ENCODE measurements at regions not wholly inside any gene's neighbourhood (a gene's known extent, or its start where the extent isn't known, plus 50 kb on each side); places are given as distances from the start of the nearest gene placed in this dataset.

GRCh38 chr6:158259136-158259535 lies 53.1 kb upstream of the TULP4 start:
- TF ChIP-seq REST (IDR thresholded peaks at IDR 0.05; ENCODE audit: insufficient replicate concordance, low read depth) (no peak), GABPA (IDR thresholded peaks at IDR 0.05; ENCODE audit: low read depth) (no peak), CTCF (IDR thresholded peaks at IDR 0.05; ENCODE audit: insufficient read depth, low read length) (no peak), POLR2AphosphoS5 (IDR thresholded peaks at IDR 0.05; ENCODE audit: low read depth) (no peak), SPI1 (IDR thresholded peaks at IDR 0.05; ENCODE audit: borderline replicate concordance, low read depth) (no peak)

Measured in HL-60 (cell line).